ENCODE measurements at regions not wholly inside any gene's neighbourhood (a gene's known extent, or its start where the extent isn't known, plus 50 kb on each side); places are given as distances from the start of the nearest gene placed in this dataset.

- DNase-seq = no peak
Measured at GRCh38 chr10:108462005-108462404, 1297.5 kb upstream of the SORCS1 start.

GRCh38 chr10:108454793-108455192 lies 1290.3 kb upstream of the SORCS1 start:
- no peak for DNase-seq

- DNase-seq = no peak
Measured at GRCh38 chr10:108454224-108454623, 1289.7 kb upstream of the SORCS1 start.

GRCh38 chr10:108453166-108453565 lies 1288.7 kb upstream of the SORCS1 start:
- DNase-seq = no peak

GRCh38 chr10:108452533-108452932 lies 1288.0 kb upstream of the SORCS1 start:
- DNase-seq = no peak

- no peak for DNase-seq
Measured at GRCh38 chr10:108450280-108450679, 1285.8 kb upstream of the SORCS1 start.

- DNase-seq = no peak
Measured at GRCh38 chr10:108445746-108446145, 1281.2 kb upstream of the SORCS1 start.

- DNase-seq = no peak
Measured at GRCh38 chr10:108443636-108444035, 1279.1 kb upstream of the SORCS1 start.

GRCh38 chr10:108439397-108439796 lies 1274.9 kb upstream of the SORCS1 start:
- DNase-seq = no peak

- DNase-seq = no peak
Measured at GRCh38 chr10:108436096-108436495, 1271.6 kb upstream of the SORCS1 start.

- no peak for DNase-seq
Measured at GRCh38 chr10:108434559-108435252, 1270.2 kb upstream of the SORCS1 start.

- no peak for DNase-seq
Measured at GRCh38 chr10:108427146-108427545, 1262.6 kb upstream of the SORCS1 start.

- no peak for DNase-seq
Measured at GRCh38 chr10:108425283-108425964, 1260.9 kb upstream of the SORCS1 start.

- DNase-seq = no peak
Measured at GRCh38 chr10:108424656-108425055, 1260.2 kb upstream of the SORCS1 start.

- DNase-seq = no peak
Measured at GRCh38 chr10:108422286-108422685, 1257.8 kb upstream of the SORCS1 start.

- DNase-seq = no peak
Measured at GRCh38 chr10:108421266-108421665, 1256.8 kb upstream of the SORCS1 start.

GRCh38 chr10:108413954-108414353 lies 1249.4 kb upstream of the SORCS1 start:
- DNase-seq = no peak

- DNase-seq = no peak
Measured at GRCh38 chr10:108412323-108412722, 1247.8 kb upstream of the SORCS1 start.

GRCh38 chr10:108411894-108412293 lies 1247.4 kb upstream of the SORCS1 start:
- DNase-seq = no peak

- no peak for DNase-seq
Measured at GRCh38 chr10:108411206-108411605, 1246.7 kb upstream of the SORCS1 start.

GRCh38 chr10:108410236-108410635 lies 1245.7 kb upstream of the SORCS1 start:
- no peak for DNase-seq

GRCh38 chr10:108409306-108409705 lies 1244.8 kb upstream of the SORCS1 start:
- DNase-seq = no peak

- DNase-seq = no peak
Measured at GRCh38 chr10:108404155-108404554, 1239.6 kb upstream of the SORCS1 start.

GRCh38 chr10:108399465-108399864 lies 1235.0 kb upstream of the SORCS1 start:
- no peak for DNase-seq

- DNase-seq = no peak
Measured at GRCh38 chr10:108393089-108393488, 1228.6 kb upstream of the SORCS1 start.
